KMS-11 (cell line): ENCODE measurements at regions not wholly inside any gene's neighbourhood (a gene's known extent, or its start where the extent isn't known, plus 50 kb on each side); places are given as distances from the start of the nearest gene placed in this dataset.

Experiments
- H2AFZ ChIP-seq: fragments of 200-600 bp; sonication (generic); 2 replicates; pipeline ENCODE4 v1.6.1; 2016; ENCODE audit warnings: antibody characterized with exemption, mixed run types, low read depth
- H3K27ac ChIP-seq: fragments of 200-600 bp; sonication (generic); 2 replicates; pipeline ENCODE4 v1.6.1; 2016; ENCODE audit warnings: mild to moderate bottlenecking, mixed run types
- H3K27me3 ChIP-seq: fragments of 200-600 bp; sonication (generic); 2 replicates; pipeline ENCODE4 v1.6.1; 2017; ENCODE audit warnings: mild to moderate bottlenecking, low read depth, mixed run types, moderate library complexity; ENCODE audit not compliant: insufficient read depth
- H3K36me3 ChIP-seq: fragments of 200-600 bp; sonication (generic); 2 replicates; pipeline ENCODE4 v1.6.1; 2017; ENCODE audit warnings: mild to moderate bottlenecking, mixed run types; ENCODE audit not compliant: insufficient read depth
- H3K4me1 ChIP-seq: fragments of 200-600 bp; sonication (generic); 2 replicates; pipeline ENCODE4 v1.6.1; 2016; ENCODE audit warnings: mild to moderate bottlenecking, low read depth, mixed run types; ENCODE audit not compliant: poor library complexity, severe bottlenecking
- H3K4me2 ChIP-seq: fragments of 200-600 bp; sonication (generic); 2 replicates; pipeline ENCODE4 v1.7.0; 2016; ENCODE audit warnings: mild to moderate bottlenecking, mixed run types
- H3K4me3 ChIP-seq: fragments of 200-600 bp; sonication (generic); IDR thresholded peaks from 2 replicates; pipeline ENCODE4 v1.6.1; 2017; ENCODE audit warnings: low read depth, low read length, mixed read lengths; ENCODE audit not compliant: insufficient read depth
- H3K79me2 ChIP-seq: fragments of 200-600 bp; sonication (generic); 2 replicates; pipeline ENCODE4 v1.6.1; 2016; ENCODE audit warnings: low read depth, mixed run types; ENCODE audit not compliant: insufficient read depth
- H3K9ac ChIP-seq: fragments of 200-600 bp; sonication (generic); 2 replicates; pipeline ENCODE4 v1.6.1; 2016; ENCODE audit warnings: mild to moderate bottlenecking, mixed run types
- H4K20me1 ChIP-seq: fragments of 200-600 bp; sonication (generic); 2 replicates; pipeline ENCODE4 v1.6.1; 2016; ENCODE audit warnings: mild to moderate bottlenecking, mixed run types; ENCODE audit not compliant: insufficient read depth
- TF ChIP-seq, protein P1 (sequence below): fragments of 200-600 bp; sonication (generic); conservative IDR thresholded peaks from 2 replicates; pipeline ENCODE4 v1.6.1; 2017; ENCODE audit warnings: low read depth, mild to moderate bottlenecking, antibody characterized with exemption, low read length, moderate library complexity, mixed read lengths

DNA sequence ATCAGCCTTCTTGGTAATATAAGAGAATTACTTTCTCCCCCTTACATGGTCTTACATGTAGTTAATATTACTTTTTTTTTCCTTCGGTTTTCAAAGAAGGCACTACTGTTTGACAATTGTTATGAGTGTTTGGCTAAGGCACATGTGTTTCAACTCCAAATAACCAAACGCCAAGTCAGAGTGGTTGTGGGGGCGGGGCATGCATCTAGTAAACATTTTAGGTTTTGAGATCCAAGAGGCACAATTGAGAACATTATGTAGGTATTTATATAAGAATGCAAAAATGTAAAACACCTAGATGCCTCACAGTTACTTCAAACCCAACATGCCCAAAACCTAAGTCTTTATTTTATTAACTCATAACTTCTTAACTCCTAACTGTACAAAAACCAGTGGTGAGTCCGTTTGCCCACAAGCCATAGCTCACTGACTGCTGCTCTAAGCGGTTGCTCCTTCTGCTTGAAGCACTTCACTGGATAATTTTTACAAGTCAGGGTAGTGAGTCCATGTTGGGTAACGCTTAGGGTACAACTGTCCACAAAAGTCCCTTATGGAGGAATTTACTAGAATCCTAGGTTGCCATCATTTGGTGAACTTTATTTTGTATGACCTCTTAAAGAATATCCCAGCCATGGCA, 189.9 kb downstream of the HUNK start:
- H3K79me2 ChIP-seq: no peaks in the 10 kb centered on the region
- no peak overlapping the region for H3K9ac ChIP-seq
- H3K36me3 ChIP-seq: no peaks in the 10 kb centered on the region
- H2AFZ ChIP-seq: no peak overlapping the region
- H3K27ac ChIP-seq: no peak overlapping the region
- H3K27me3 ChIP-seq: no peaks in the 10 kb centered on the region
- H3K4me2 ChIP-seq: no peak overlapping the region
- TF ChIP-seq, protein P1, sequence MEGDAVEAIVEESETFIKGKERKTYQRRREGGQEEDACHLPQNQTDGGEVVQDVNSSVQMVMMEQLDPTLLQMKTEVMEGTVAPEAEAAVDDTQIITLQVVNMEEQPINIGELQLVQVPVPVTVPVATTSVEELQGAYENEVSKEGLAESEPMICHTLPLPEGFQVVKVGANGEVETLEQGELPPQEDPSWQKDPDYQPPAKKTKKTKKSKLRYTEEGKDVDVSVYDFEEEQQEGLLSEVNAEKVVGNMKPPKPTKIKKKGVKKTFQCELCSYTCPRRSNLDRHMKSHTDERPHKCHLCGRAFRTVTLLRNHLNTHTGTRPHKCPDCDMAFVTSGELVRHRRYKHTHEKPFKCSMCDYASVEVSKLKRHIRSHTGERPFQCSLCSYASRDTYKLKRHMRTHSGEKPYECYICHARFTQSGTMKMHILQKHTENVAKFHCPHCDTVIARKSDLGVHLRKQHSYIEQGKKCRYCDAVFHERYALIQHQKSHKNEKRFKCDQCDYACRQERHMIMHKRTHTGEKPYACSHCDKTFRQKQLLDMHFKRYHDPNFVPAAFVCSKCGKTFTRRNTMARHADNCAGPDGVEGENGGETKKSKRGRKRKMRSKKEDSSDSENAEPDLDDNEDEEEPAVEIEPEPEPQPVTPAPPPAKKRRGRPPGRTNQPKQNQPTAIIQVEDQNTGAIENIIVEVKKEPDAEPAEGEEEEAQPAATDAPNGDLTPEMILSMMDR: no peak
- no peaks in the 10 kb centered on the region for H4K20me1 ChIP-seq
- H3K4me1 ChIP-seq: no peaks in the 10 kb centered on the region
- no peak overlapping the region for H3K4me3 ChIP-seq

DNA sequence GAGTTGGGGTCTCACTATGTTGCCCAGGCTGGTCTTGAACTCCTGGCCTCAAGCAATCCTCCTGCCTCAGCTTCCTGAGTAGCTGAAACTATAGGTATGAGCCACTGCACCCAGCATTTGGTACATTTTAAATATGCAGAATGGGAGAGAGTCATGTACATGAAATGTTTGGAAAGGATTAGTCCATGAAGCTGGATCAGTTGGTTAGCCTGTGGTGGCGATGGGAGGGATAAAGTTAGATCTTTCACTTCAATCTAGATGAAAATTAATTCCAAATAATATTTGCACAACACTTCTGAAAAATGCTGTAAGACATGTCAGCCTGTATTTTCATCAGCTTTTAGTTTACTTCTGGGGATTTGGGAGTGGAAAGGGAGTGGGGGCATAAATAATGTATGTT, 188.9 kb downstream of the HUNK start:
- TF ChIP-seq, protein P1: no peak
- Histone ChIP-seq H3K4me1 (no peaks in the 10 kb centered on the region), H3K36me3 (no peaks in the 10 kb centered on the region), H3K27ac (no peak overlapping the region), H3K9ac (no peak overlapping the region), H2AFZ (no peak overlapping the region), H3K27me3 (no peaks in the 10 kb centered on the region), H3K79me2 (no peaks in the 10 kb centered on the region), H3K4me2 (no peak overlapping the region), H4K20me1 (no peaks in the 10 kb centered on the region), H3K4me3 (no peak overlapping the region)

DNA sequence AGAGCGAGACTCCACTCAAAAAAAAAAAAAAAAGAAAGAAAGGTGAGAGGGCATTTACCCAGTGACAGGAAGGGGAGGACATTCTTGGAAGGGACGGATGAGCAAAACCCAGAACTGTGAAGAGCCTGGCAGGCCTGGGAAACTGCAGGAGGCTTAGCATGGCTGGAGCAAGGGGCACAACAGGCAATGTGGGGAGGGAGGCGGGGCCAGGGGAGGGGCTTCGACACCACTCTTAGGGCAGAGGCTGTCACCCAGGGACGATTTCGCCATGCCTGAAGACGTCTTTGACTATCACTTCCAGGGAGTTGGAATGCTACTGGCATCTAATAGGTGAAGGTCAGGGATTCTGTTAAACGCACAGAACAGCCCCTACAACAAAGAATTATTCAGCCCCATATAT, 184.0 kb downstream of the HUNK start:
- H3K27ac ChIP-seq: no peak overlapping the region
- H3K4me1 ChIP-seq: no peaks in the 10 kb centered on the region
- H2AFZ ChIP-seq: no peak overlapping the region
- H3K4me3 ChIP-seq: no peak overlapping the region
- no peak overlapping the region for H3K9ac ChIP-seq
- no peaks in the 10 kb centered on the region for H3K79me2 ChIP-seq
- H4K20me1 ChIP-seq: no peaks in the 10 kb centered on the region
- H3K36me3 ChIP-seq: no peaks in the 10 kb centered on the region
- no peak overlapping the region for H3K4me2 ChIP-seq
- TF ChIP-seq, protein P1: no peak
- H3K27me3 ChIP-seq: no peaks in the 10 kb centered on the region

DNA sequence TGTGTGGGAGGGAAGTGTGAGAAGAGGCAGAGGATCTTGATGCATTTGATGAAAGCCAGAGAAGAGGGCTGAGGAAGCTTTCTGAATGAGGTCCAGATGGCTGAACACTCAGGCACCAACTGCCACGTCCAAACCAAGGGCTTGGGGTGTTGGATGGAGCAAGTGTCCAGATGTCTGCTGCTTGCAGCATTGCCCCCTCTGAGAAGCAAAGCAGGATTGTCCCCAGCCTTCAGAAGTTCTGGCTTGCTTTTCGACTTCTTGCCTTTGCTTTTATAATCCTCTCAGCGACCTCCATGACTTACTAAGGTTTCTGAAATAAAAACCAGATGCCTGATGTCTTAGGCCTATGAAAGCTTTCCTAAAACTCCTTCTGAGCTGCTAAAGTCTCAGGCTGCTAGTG, 182.5 kb downstream of the HUNK start:
- H4K20me1 ChIP-seq: no peaks in the 10 kb centered on the region
- H3K79me2 ChIP-seq: no peaks in the 10 kb centered on the region
- no peak overlapping the region for H3K4me2 ChIP-seq
- TF ChIP-seq, protein P1: no peak
- H3K4me3 ChIP-seq: no peak overlapping the region
- no peak overlapping the region for H3K27ac ChIP-seq
- H2AFZ ChIP-seq: no peak overlapping the region
- no peaks in the 10 kb centered on the region for H3K4me1 ChIP-seq
- H3K27me3 ChIP-seq: no peaks in the 10 kb centered on the region
- H3K36me3 ChIP-seq: no peaks in the 10 kb centered on the region
- no peak overlapping the region for H3K9ac ChIP-seq
